ENCODE measurements at regions not wholly inside any gene's neighbourhood (a gene's known extent, or its start where the extent isn't known, plus 50 kb on each side); places are given as distances from the start of the nearest gene placed in this dataset.

- Histone ChIP-seq H2BK12ac (ENCODE audit: low read length) (no peak overlapping the region), H2AK5ac (ENCODE audit: low read depth, low read length) (no peak overlapping the region), H3K4me2 (ENCODE audit: insufficient read depth, low read length, poor library complexity, severe bottlenecking) (no peak overlapping the region), H2AFZ (ENCODE audit: low read length) (no peak overlapping the region), H3K18ac (ENCODE audit: low read length) (no peak overlapping the region), H3K4ac (ENCODE audit: low read length) (no peak overlapping the region), H3K4me3 (ENCODE audit: low read length in 2 of 2) (no peak overlapping the region), H4K91ac (ENCODE audit: low read depth, low read length, poor library complexity) (no peak overlapping the region), H3K9me3 (replicated peaks in 1 of 2; ENCODE audit: control insufficient read depth in 2 of 2, insufficient read depth in 1 of 2, low read depth in 1 of 2, low read length in 2 of 2) (no peaks in the 10 kb centered on the region), H3K27ac (replicated peaks; ENCODE audit: low read length) (no peak overlapping the region), H3K9ac (ENCODE audit: low read depth, low read length, poor library complexity) (no peak overlapping the region), H3K14ac (ENCODE audit: low read length) (no peak overlapping the region), H2BK5ac (ENCODE audit: low read length) (no peak overlapping the region), H3K79me1 (ENCODE audit: low read depth, low read length) (no peaks in the 10 kb centered on the region), H3K23ac (ENCODE audit: low read depth, low read length, poor library complexity) (no peak overlapping the region), H2BK120ac (ENCODE audit: low read depth, low read length) (no peak overlapping the region), H3K36me3 (replicated peaks in 1 of 2; ENCODE audit: control insufficient read depth in 2 of 2, insufficient read depth in 2 of 2, low read length in 2 of 2) (no peaks in the 10 kb centered on the region), H3K27me3 (ENCODE audit: control insufficient read depth in 3 of 3, insufficient read depth in 3 of 3, low read depth in 1 of 3, low read length in 3 of 3) (no peaks in the 10 kb centered on the region), H3K4me1 (ENCODE audit: control insufficient read depth in 2 of 2, insufficient read depth in 1 of 2, low read depth in 1 of 2, low read length in 2 of 2) (peaks cover 0 to 1% of the 10 kb centered on the region in 2 donors), H4K8ac (ENCODE audit: low read depth, low read length) (no peak overlapping the region), H2BK15ac (ENCODE audit: low read length) (no peak overlapping the region)
- no CpG with 5 or more reads among the region's 1 CpG for WGBS, 2 donors (ENCODE audit: extremely low coverage in 2 of 2, insufficient read length in 2 of 2, insufficient replicate concordance in 1 of 2)
- no peak for DNase-seq (ENCODE audit: low spot score)
Measured at GRCh38 chr2:8072907-8073306, 608.9 kb upstream of the ID2 start.

GRCh38 chr2:8073916-8074315 lies 607.9 kb upstream of the ID2 start:
- H3K9ac ChIP-seq (ENCODE audit: low read depth, low read length, poor library complexity), result no peak overlapping the region
- H3K14ac ChIP-seq (ENCODE audit: low read length), result no peak overlapping the region
- H2BK5ac ChIP-seq (ENCODE audit: low read length), result no peak overlapping the region
- H3K27me3 ChIP-seq (ENCODE audit: control insufficient read depth in 3 of 3, insufficient read depth in 3 of 3, low read depth in 1 of 3, low read length in 3 of 3), result no peaks in the 10 kb centered on the region
- no peak overlapping the region for H3K4ac ChIP-seq (ENCODE audit: low read length)
- no peak overlapping the region for H2BK120ac ChIP-seq (ENCODE audit: low read depth, low read length)
- H3K4me2 ChIP-seq (ENCODE audit: insufficient read depth, low read length, poor library complexity, severe bottlenecking), result no peak overlapping the region
- H2BK15ac ChIP-seq (ENCODE audit: low read length), result no peak overlapping the region
- H3K79me1 ChIP-seq (ENCODE audit: low read depth, low read length), result no peaks in the 10 kb centered on the region
- no peaks in the 10 kb centered on the region for H3K4me1 ChIP-seq (ENCODE audit: control insufficient read depth in 2 of 2, insufficient read depth in 1 of 2, low read depth in 1 of 2, low read length in 2 of 2)
- no peaks in the 10 kb centered on the region for H3K36me3 ChIP-seq (replicated peaks in 1 of 2; ENCODE audit: control insufficient read depth in 2 of 2, insufficient read depth in 2 of 2, low read length in 2 of 2)
- no peak overlapping the region for H3K23ac ChIP-seq (ENCODE audit: low read depth, low read length, poor library complexity)
- H2AK5ac ChIP-seq (ENCODE audit: low read depth, low read length), result no peak overlapping the region
- DNase-seq (ENCODE audit: low spot score), result no peak
- H3K18ac ChIP-seq (ENCODE audit: low read length), result no peak overlapping the region
- no peak overlapping the region for H3K27ac ChIP-seq (replicated peaks; ENCODE audit: low read length)
- H3K4me3 ChIP-seq (ENCODE audit: low read length in 2 of 2), result no peak overlapping the region
- no CpG with 5 or more reads among the region's 7 CpGs for WGBS, 2 donors (ENCODE audit: extremely low coverage in 2 of 2, insufficient read length in 2 of 2, insufficient replicate concordance in 1 of 2)
- no peak overlapping the region for H4K91ac ChIP-seq (ENCODE audit: low read depth, low read length, poor library complexity)
- H3K9me3 ChIP-seq (replicated peaks in 1 of 2; ENCODE audit: control insufficient read depth in 2 of 2, insufficient read depth in 1 of 2, low read depth in 1 of 2, low read length in 2 of 2), result no peaks in the 10 kb centered on the region
- no peak overlapping the region for H2AFZ ChIP-seq (ENCODE audit: low read length)
- H4K8ac ChIP-seq (ENCODE audit: low read depth, low read length), result no peak overlapping the region
- H2BK12ac ChIP-seq (ENCODE audit: low read length), result no peak overlapping the region

GRCh38 chr2:8076448-8077342 lies 605.2 kb upstream of the ID2 start:
- no peak overlapping the region for H3K4ac ChIP-seq (ENCODE audit: low read length)
- no peak overlapping the region for H2BK5ac ChIP-seq (ENCODE audit: low read length)
- no peaks in the 10 kb centered on the region for H3K27me3 ChIP-seq (ENCODE audit: control insufficient read depth in 3 of 3, insufficient read depth in 3 of 3, low read depth in 1 of 3, low read length in 3 of 3)
- H2BK12ac ChIP-seq (ENCODE audit: low read length), result no peak overlapping the region
- H4K91ac ChIP-seq (ENCODE audit: low read depth, low read length, poor library complexity), result no peak overlapping the region
- DNase-seq (ENCODE audit: low spot score), result no peak
- H3K18ac ChIP-seq (ENCODE audit: low read length), result no peak overlapping the region
- no peaks in the 10 kb centered on the region for H3K9me3 ChIP-seq (replicated peaks in 1 of 2; ENCODE audit: control insufficient read depth in 2 of 2, insufficient read depth in 1 of 2, low read depth in 1 of 2, low read length in 2 of 2)
- H3K4me3 ChIP-seq (ENCODE audit: low read length in 2 of 2), result no peak overlapping the region
- no peaks in the 10 kb centered on the region for H3K4me1 ChIP-seq (ENCODE audit: control insufficient read depth in 2 of 2, insufficient read depth in 1 of 2, low read depth in 1 of 2, low read length in 2 of 2)
- no peak overlapping the region for H2AFZ ChIP-seq (ENCODE audit: low read length)
- H3K79me1 ChIP-seq (ENCODE audit: low read depth, low read length), result no peaks in the 10 kb centered on the region
- H4K8ac ChIP-seq (ENCODE audit: low read depth, low read length), result no peak overlapping the region
- no peak overlapping the region for H3K23ac ChIP-seq (ENCODE audit: low read depth, low read length, poor library complexity)
- WGBS, 2 donors (ENCODE audit: extremely low coverage in 2 of 2, insufficient read length in 2 of 2, insufficient replicate concordance in 1 of 2), result no CpG with 5 or more reads among the region's 6 CpGs
- H2AK5ac ChIP-seq (ENCODE audit: low read depth, low read length), result no peak overlapping the region
- no peak overlapping the region for H3K27ac ChIP-seq (replicated peaks; ENCODE audit: low read length)
- H2BK120ac ChIP-seq (ENCODE audit: low read depth, low read length), result no peak overlapping the region
- no peak overlapping the region for H2BK15ac ChIP-seq (ENCODE audit: low read length)
- H3K9ac ChIP-seq (ENCODE audit: low read depth, low read length, poor library complexity), result no peak overlapping the region
- no peak overlapping the region for H3K14ac ChIP-seq (ENCODE audit: low read length)
- H3K36me3 ChIP-seq (replicated peaks in 1 of 2; ENCODE audit: control insufficient read depth in 2 of 2, insufficient read depth in 2 of 2, low read length in 2 of 2), result no peaks in the 10 kb centered on the region
- no peak overlapping the region for H3K4me2 ChIP-seq (ENCODE audit: insufficient read depth, low read length, poor library complexity, severe bottlenecking)

- Histone ChIP-seq H2BK5ac (ENCODE audit: low read length) (no peak overlapping the region), H3K4me1 (ENCODE audit: control insufficient read depth in 2 of 2, insufficient read depth in 1 of 2, low read depth in 1 of 2, low read length in 2 of 2) (peaks cover 0 to 3% of the 10 kb centered on the region in 2 donors), H3K4me2 (ENCODE audit: insufficient read depth, low read length, poor library complexity, severe bottlenecking) (no peak overlapping the region), H3K14ac (ENCODE audit: low read length) (no peak overlapping the region), H3K4ac (ENCODE audit: low read length) (no peak overlapping the region), H4K8ac (ENCODE audit: low read depth, low read length) (no peak overlapping the region), H3K9me3 (replicated peaks in 1 of 2; ENCODE audit: control insufficient read depth in 2 of 2, insufficient read depth in 1 of 2, low read depth in 1 of 2, low read length in 2 of 2) (no peaks in the 10 kb centered on the region), H2BK15ac (ENCODE audit: low read length) (no peak overlapping the region), H3K79me1 (ENCODE audit: low read depth, low read length) (no peaks in the 10 kb centered on the region), H2AFZ (ENCODE audit: low read length) (no peak overlapping the region), H3K23ac (ENCODE audit: low read depth, low read length, poor library complexity) (no peak overlapping the region), H3K27ac (replicated peaks; ENCODE audit: low read length) (no peak overlapping the region), H2BK12ac (ENCODE audit: low read length) (no peak overlapping the region), H3K18ac (ENCODE audit: low read length) (no peak overlapping the region), H4K91ac (ENCODE audit: low read depth, low read length, poor library complexity) (no peak overlapping the region), H3K27me3 (ENCODE audit: control insufficient read depth in 3 of 3, insufficient read depth in 3 of 3, low read depth in 1 of 3, low read length in 3 of 3) (no peaks in the 10 kb centered on the region), H2BK120ac (ENCODE audit: low read depth, low read length) (no peak overlapping the region), H2AK5ac (ENCODE audit: low read depth, low read length) (no peak overlapping the region), H3K36me3 (replicated peaks in 1 of 2; ENCODE audit: control insufficient read depth in 2 of 2, insufficient read depth in 2 of 2, low read length in 2 of 2) (no peaks in the 10 kb centered on the region), H3K9ac (ENCODE audit: low read depth, low read length, poor library complexity) (no peak overlapping the region), H3K4me3 (ENCODE audit: low read length in 2 of 2) (no peak overlapping the region)
- WGBS, 2 donors (ENCODE audit: extremely low coverage in 2 of 2, insufficient read length in 2 of 2, insufficient replicate concordance in 1 of 2), result no CpG with 5 or more reads among the region's 2 CpGs
- no peak for DNase-seq (ENCODE audit: low spot score)
Measured at GRCh38 chr2:8078705-8079104, 603.2 kb upstream of the ID2 start.

All from neuronal stem cell (in vitro differentiated cells).